ENCODE measurements at regions not wholly inside any gene's neighbourhood (a gene's known extent, or its start where the extent isn't known, plus 50 kb on each side); places are given as distances from the start of the nearest gene placed in this dataset.

DNA sequence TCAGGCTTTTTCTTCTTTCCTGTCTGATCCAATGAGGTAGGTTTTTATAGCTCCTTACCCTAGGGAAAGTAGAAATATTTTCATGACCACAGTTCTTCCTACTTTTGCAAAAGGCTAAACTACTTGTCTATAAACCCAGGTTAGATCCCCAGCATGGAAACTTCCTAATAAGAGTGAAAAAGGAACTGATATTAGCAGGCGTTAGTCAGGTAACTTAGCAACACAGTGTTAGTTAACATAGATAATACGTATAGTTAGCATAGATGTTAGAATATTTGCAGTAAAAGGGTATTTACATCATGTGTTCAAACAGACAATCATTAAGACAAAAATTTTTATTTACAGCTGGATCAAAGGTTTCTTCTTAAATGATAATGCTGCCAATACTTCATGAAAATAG lies 162.9 kb upstream of the DAB2 start:
- Histone ChIP-seq H3K4me3 (no peak overlapping the region), H3K27me3 (no peaks in the 10 kb centered on the region), H3K9me3 (no peaks in the 10 kb centered on the region), H3K36me3 (no peaks in the 10 kb centered on the region), H3K4me1 (no peaks in the 10 kb centered on the region), H3K27ac (no peak overlapping the region)
- intact Hi-C loops (cut with DNase I; ENCODE audit: low total_unique reads) (no loop called here), in situ Hi-C loops (cut with MboI; ENCODE audit: low pct_ligation_motif_present in 1 of 4, low pct_unique_long_range_greater_than_20kb in 1 of 4, low sequenced_read_pairs in 3 of 4) (loop anchor here (10.0 to 25.0 kb wide), 4 partner anchors 350 to 1300 kb away; no protein-coding TSS in a partner anchor)
- DNase-seq: no peak
- no peak for TF ChIP-seq EP300 (IDR thresholded peaks at IDR 0.05; ENCODE audit: low read depth)
- TF ChIP-seq POLR2A (IDR thresholded peaks at IDR 0.05): no peak
- no peak for TF ChIP-seq POLR2AphosphoS5 (IDR thresholded peaks at IDR 0.05)
- TF ChIP-seq, protein P1, sequence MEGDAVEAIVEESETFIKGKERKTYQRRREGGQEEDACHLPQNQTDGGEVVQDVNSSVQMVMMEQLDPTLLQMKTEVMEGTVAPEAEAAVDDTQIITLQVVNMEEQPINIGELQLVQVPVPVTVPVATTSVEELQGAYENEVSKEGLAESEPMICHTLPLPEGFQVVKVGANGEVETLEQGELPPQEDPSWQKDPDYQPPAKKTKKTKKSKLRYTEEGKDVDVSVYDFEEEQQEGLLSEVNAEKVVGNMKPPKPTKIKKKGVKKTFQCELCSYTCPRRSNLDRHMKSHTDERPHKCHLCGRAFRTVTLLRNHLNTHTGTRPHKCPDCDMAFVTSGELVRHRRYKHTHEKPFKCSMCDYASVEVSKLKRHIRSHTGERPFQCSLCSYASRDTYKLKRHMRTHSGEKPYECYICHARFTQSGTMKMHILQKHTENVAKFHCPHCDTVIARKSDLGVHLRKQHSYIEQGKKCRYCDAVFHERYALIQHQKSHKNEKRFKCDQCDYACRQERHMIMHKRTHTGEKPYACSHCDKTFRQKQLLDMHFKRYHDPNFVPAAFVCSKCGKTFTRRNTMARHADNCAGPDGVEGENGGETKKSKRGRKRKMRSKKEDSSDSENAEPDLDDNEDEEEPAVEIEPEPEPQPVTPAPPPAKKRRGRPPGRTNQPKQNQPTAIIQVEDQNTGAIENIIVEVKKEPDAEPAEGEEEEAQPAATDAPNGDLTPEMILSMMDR (IDR thresholded peaks at IDR 0.05): no peak
- 75 to 93% methylated on average over 2 of the region's 2 CpGs for WGBS, 2 donors (ENCODE audit: low coverage in 1 of 2)

DNA sequence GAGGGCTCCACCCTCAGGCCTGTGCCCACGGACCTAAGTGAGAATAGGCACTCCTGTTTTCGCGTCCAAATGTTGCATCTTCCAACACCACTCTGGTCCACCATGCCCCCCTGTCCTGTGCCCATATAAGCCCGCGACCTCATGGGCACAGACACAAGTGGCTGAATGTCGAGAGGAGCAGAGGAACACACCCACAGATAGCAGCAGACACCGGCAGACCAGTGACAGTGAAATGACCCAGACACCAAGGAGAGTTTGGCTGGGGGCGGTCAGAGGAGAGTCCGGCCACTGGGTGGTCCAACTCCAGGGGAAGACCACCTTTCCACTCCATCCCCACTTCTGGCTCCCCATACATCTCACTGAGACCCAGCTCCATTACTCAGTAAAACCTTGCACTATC lies 161.4 kb upstream of the DAB2 start:
- 84 to 85% methylated on average over 6 to 9 of the region's 9 CpGs for WGBS, 2 donors (ENCODE audit: low coverage in 1 of 2)
- TF ChIP-seq, protein P1 (IDR thresholded peaks at IDR 0.05): no peak
- TF ChIP-seq POLR2AphosphoS5 (IDR thresholded peaks at IDR 0.05): no peak
- TF ChIP-seq EP300 (IDR thresholded peaks at IDR 0.05; ENCODE audit: low read depth): no peak
- TF ChIP-seq POLR2A (IDR thresholded peaks at IDR 0.05): no peak
- in situ Hi-C loops (cut with MboI; ENCODE audit: low pct_ligation_motif_present in 1 of 4, low pct_unique_long_range_greater_than_20kb in 1 of 4, low sequenced_read_pairs in 3 of 4) (loop anchor here (10.0 to 25.0 kb wide), 4 partner anchors 351 to 1301 kb away; no protein-coding TSS in a partner anchor), intact Hi-C loops (cut with DNase I; ENCODE audit: low total_unique reads) (no loop called here)
- Histone ChIP-seq H3K27ac (no peak overlapping the region), H3K36me3 (no peaks in the 10 kb centered on the region), H3K9me3 (no peaks in the 10 kb centered on the region), H3K4me3 (no peak overlapping the region), H3K27me3 (no peaks in the 10 kb centered on the region), H3K4me1 (peaks cover 0 to 6% (median 3%) of the 10 kb centered on the region in 4 donors)
- no peak for DNase-seq

DNA sequence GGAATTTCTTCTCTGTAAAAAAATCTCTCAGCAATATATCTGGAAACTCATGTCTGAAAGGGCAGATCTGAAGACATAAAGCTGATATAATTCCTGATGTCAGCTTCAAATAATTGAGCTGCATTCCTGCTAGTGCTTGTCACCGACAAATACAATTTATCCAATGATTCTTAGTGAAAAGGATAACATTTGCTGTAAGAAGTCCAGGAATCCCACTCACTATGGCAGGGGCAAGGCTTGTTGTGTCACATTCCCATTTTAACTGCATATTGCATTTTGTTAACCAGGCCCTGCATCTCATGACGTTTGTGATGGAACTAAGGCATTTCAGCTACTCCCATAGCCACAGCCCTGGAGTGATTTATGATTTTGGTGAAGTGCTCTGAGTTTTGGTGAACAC lies 160.1 kb upstream of the DAB2 start:
- Histone ChIP-seq H3K27me3 (no peaks in the 10 kb centered on the region), H3K9me3 (no peaks in the 10 kb centered on the region), H3K36me3 (no peaks in the 10 kb centered on the region), H3K4me3 (no peak overlapping the region), H3K4me1 (peaks cover 0 to 18% (median 11%) of the 10 kb centered on the region in 4 donors), H3K27ac (no peak overlapping the region)
- intact Hi-C loops (cut with DNase I; ENCODE audit: low total_unique reads): no loop called here
- DNase-seq: no peak
- no peak for TF ChIP-seq POLR2AphosphoS5 (IDR thresholded peaks at IDR 0.05)
- TF ChIP-seq POLR2A (IDR thresholded peaks at IDR 0.05): no peak
- no peak for TF ChIP-seq EP300 (IDR thresholded peaks at IDR 0.05; ENCODE audit: low read depth)
- TF ChIP-seq, protein P1 (IDR thresholded peaks at IDR 0.05): no peak
- WGBS, 2 donors (ENCODE audit: low coverage in 1 of 2): 63 to 86% methylated on average over 1 to 2 of the region's 2 CpGs
- in situ Hi-C loops (cut with MboI; ENCODE audit: low pct_ligation_motif_present in 1 of 4, low pct_unique_long_range_greater_than_20kb in 1 of 4, low sequenced_read_pairs in 3 of 4): loop anchor here (10.0 to 25.0 kb wide), 4 partner anchors 352 to 1302 kb away; no protein-coding TSS in a partner anchor

DNA sequence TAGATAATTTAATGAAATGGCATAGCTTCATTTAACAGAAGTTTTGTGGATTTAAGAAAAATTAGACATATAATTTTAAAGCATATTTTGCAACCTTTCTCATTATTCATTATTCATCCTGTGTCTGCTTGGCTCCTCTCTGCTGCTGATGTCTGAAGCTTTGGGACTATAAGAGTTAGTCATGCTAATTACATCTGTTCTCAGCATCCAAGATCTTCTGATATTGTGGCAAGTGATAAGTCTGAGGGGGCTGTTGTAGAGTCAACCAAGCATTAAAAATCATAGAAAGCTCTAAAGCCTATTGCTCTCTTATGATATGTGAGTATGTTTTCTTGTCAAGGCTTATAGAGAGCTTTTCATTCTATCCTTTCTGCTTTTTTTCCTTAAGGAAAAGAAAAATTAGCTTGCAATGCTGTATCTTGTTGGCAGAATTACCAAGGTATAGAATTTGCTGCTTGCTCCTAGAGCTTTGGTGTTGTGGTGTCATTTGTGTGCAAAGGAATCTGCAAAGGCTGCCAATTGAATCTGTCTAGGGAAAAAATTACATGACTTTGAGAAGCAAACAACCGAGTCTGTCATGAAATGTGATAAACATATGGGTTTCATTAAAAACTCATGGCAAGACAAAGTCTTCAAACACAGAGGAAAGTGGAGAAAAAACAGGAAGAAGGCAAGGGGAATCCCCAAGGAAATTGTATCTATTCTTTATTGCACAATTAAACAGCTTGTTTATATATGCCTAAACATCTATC lies 156.1 kb upstream of the DAB2 start:
- no peak overlapping the region for H3K4me3 ChIP-seq
- no peaks in the 10 kb centered on the region for H3K9me3 ChIP-seq
- H3K4me1 ChIP-seq: peaks cover 0 to 28% (median 13%) of the 10 kb centered on the region in 4 donors
- H3K27me3 ChIP-seq: no peaks in the 10 kb centered on the region
- H3K36me3 ChIP-seq: no peaks in the 10 kb centered on the region
- intact Hi-C loops (cut with DNase I; ENCODE audit: low total_unique reads): no loop called here
- DNase-seq: no peak
- WGBS, 2 donors (ENCODE audit: low coverage in 1 of 2): 9 to 13% methylated on average over 1 of the region's 1 CpG
- no peak for TF ChIP-seq EP300 (IDR thresholded peaks at IDR 0.05; ENCODE audit: low read depth)
- no peak for TF ChIP-seq POLR2A (IDR thresholded peaks at IDR 0.05)
- in situ Hi-C loops (cut with MboI; ENCODE audit: low pct_ligation_motif_present in 1 of 4, low pct_unique_long_range_greater_than_20kb in 1 of 4, low sequenced_read_pairs in 3 of 4): loop anchor here (10.0 to 25.0 kb wide), 4 partner anchors 356 to 1306 kb away; no protein-coding TSS in a partner anchor
- H3K27ac ChIP-seq: no peak overlapping the region

Measured in transverse colon (tissue), 4 donors.